Heart left ventricle (tissue), 16 donors: ENCODE measurements at regions not wholly inside any gene's neighbourhood (a gene's known extent, or its start where the extent isn't known, plus 50 kb on each side); places are given as distances from the start of the nearest gene placed in this dataset.
"Not testable (repeated sequence)": the region's sequence is repeated elsewhere in the genome, so short reads cannot be mapped to it uniquely, and the experiment has no call there.

ENCODE experiments used
- ATAC-seq, 4 donors: fragments of 200-7000 bp; cut with Tn5 transposase; one replicate each; pipeline ENCODE4 v1.9.1; 2020 to 2022; ENCODE audit warnings: moderate library complexity in 4 of 4, mild to moderate bottlenecking in 3 of 4, moderate number of reproducible peaks in 1 of 4
- DNase-seq, 5 donors: peaks; one replicate each; pipeline ENCODE4 v3.0.0-alpha.2; 2020
- H3K27ac ChIP-seq, 12 donors: fragments of 200-600 bp; sonication (generic) in 4 of 12; one replicate each; pipeline versions ENCODE4 v1.5.0 to v1.8.0; 2016 to 2022; ENCODE audit warnings: mild to moderate bottlenecking in 2 of 12
- H3K27me3 ChIP-seq, 9 donors: fragments of 200-600 bp; sonication (generic) in 2 of 9; one replicate each; pipeline versions ENCODE4 v1.5.1 to v1.8.0; 2016 to 2022; ENCODE audit warnings: mild to moderate bottlenecking in 3 of 9
- H3K36me3 ChIP-seq, 9 donors: fragments of 200-600 bp; sonication (generic) in 2 of 9; one replicate each; pipeline versions ENCODE4 v1.5.0 to v1.8.0; 2018 to 2022; ENCODE audit warnings: mild to moderate bottlenecking in 2 of 9
- H3K4me1 ChIP-seq, 12 donors: fragments of 200-600 bp; sonication (generic) in 4 of 12; one replicate each; pipeline versions ENCODE4 v1.5.0 to v1.8.0; 2016 to 2022; ENCODE audit warnings: mild to moderate bottlenecking in 3 of 12
- H3K4me3 ChIP-seq, 12 donors: fragments of 200-600 bp; sonication (generic) in 4 of 12; one replicate each; pipeline versions ENCODE4 v1.5.0 to v1.8.0; 2017 to 2022; ENCODE audit warnings: mild to moderate bottlenecking in 9 of 12, moderate library complexity in 4 of 12
- H3K9me3 ChIP-seq, 12 donors: fragments of 200-600 bp; sonication (generic) in 4 of 12; one replicate each; pipeline versions ENCODE4 v1.5.0 to v1.8.0; 2016 to 2022; ENCODE audit warnings: mild to moderate bottlenecking in 1 of 12
- POLR2A ChIP-seq, 2 donors: fragments of 450-650 bp; IDR thresholded peaks; one replicate each; pipeline ENCODE4 v1.6.1; 2017; ENCODE audit warnings: antibody characterized with exemption in 2 of 2, mild to moderate bottlenecking in 2 of 2, moderate library complexity in 2 of 2
- WGBS, 4 donors: extraction: QIAGEN DNeasy Blood & Tissue Kit in 2 of 4; methylation state at CpG; one replicate each; pipeline versions ENCODE4 v1.1.5 to v1.1.7; 2013 to 2018; 5-methylcytosine and 5-hydroxymethylcytosine counted together
- intact Hi-C, 10 donors: fragments of 100-400 bp; cut with DNase I; formaldehyde crosslinking; loops; one replicate each; pipeline versions ENCODE4 v1.11.1 to v1.14.2; 2022
- TF ChIP-seq, protein P1 (sequence below), 12 donors: fragments of 200-600 bp; sonication (generic) in 4 of 12; IDR thresholded peaks; one replicate each; pipeline versions ENCODE4 v1.5.0 to v1.8.0; 2018 to 2022; ENCODE audit warnings: antibody characterized with exemption in 12 of 12, mild to moderate bottlenecking in 5 of 12
- donor health status: ischemic (EF 13 %, LVEDD 7.1; RV severe dilation, severe dysfunction).
- donor health status: healthy with polysubstance abuse.
- donor health status: DM: no; HTN: yes; CAD: no.
- donor health status: DM: no; HTN: no; CAD: no.
- donor health status: ischemic (EF 25% LVEDD 6.9; RV normal size, moderate dysfunction).
- donor health status: ischemic (EF 25% LVEDD 5.7; RV mildly dilated, moderate dysfunction).
- donor health status: healthy.
- donor health status: DM: yes; HTN: yes; CAD: no.
- donor health status: ischemic (EF 35%, LVEDD 5.7; RV mildly dilated, moderate dysfunction).
- donor health status: nonischemic (EF 11% LVEDD 7.7; RV severe dilation, severe dysfunction).
- donor health status: DM: yes; HTN: yes; CAD: no.
- donor health status: PGD.
- donor health status: ischemic (EF 29% LVEDD 5.4; RV normal size, mild dysfunction).
- donor health status: nonischemic (EF 23%, LVEDD 6.1; RV moderate dilation, normal function).

DNA sequence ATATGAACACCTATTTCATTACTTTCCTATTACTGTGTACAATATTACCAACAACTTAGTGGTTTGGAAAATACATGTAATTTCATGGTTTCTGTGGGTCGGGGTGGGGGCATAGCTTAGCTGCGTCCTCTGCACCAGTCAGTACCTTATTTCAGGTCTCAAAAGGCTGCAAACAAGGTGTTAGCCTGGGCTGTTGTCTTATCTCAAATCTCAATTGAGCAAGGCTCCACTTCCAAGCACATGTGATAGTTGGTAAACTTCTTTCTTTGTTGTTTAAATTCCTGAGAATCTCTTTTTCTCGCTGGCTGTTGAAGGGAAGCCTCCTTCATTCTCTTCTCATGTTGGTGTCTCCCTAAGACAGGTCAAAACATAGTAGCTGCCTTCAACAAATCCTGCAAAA lies 485.4 kb downstream of the AMY1C start:
- WGBS, 4 donors: 49 to 57% (median 51%) methylated on average over 3 of the region's 3 CpGs
- Histone ChIP-seq H3K9me3 (peaks cover 0 to 9% (median 0%) of the 10 kb centered on the region in 12 donors), H3K27ac (no peak overlapping the region), H3K36me3 (no peaks in the 10 kb centered on the region), H3K4me1 (no peaks in the 10 kb centered on the region), H3K4me3 (no peak overlapping the region), H3K27me3 (no peaks in the 10 kb centered on the region)
- no peak for TF ChIP-seq POLR2A (IDR thresholded peaks at IDR 0.05)
- TF ChIP-seq, protein P1, sequence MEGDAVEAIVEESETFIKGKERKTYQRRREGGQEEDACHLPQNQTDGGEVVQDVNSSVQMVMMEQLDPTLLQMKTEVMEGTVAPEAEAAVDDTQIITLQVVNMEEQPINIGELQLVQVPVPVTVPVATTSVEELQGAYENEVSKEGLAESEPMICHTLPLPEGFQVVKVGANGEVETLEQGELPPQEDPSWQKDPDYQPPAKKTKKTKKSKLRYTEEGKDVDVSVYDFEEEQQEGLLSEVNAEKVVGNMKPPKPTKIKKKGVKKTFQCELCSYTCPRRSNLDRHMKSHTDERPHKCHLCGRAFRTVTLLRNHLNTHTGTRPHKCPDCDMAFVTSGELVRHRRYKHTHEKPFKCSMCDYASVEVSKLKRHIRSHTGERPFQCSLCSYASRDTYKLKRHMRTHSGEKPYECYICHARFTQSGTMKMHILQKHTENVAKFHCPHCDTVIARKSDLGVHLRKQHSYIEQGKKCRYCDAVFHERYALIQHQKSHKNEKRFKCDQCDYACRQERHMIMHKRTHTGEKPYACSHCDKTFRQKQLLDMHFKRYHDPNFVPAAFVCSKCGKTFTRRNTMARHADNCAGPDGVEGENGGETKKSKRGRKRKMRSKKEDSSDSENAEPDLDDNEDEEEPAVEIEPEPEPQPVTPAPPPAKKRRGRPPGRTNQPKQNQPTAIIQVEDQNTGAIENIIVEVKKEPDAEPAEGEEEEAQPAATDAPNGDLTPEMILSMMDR (IDR thresholded peaks at IDR 0.05): no peak
- intact Hi-C loops: no loop called here
- DNase-seq: no peak
- no peak for ATAC-seq

DNA sequence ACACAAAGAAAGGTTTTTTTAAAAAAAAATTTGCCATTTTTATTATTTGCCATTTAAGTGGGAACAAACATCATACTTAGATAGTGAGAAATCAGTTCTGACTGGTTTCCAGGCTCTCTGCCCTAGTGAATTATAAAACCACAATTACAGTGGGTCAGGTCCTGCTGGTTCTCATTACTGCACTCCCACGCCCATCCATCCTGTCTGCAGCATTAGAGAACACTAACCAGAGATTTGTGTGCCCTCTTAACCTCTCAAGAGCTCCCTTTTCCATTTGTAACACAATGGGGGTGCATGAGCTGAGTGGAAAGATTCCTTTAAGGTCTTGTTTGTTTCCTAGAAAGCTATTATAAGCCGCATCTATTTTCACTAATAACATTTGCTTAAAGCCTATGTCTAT lies 489.3 kb downstream of the AMY1C start:
- H3K9me3 ChIP-seq: peaks cover 0 to 9% (median 0%) of the 10 kb centered on the region in 12 donors
- WGBS, 4 donors: 20 to 42% (median 30%) methylated on average over 2 of the region's 2 CpGs
- DNase-seq (no peak), ATAC-seq (no peak)
- no peaks in the 10 kb centered on the region for H3K27me3 ChIP-seq
- TF ChIP-seq, protein P1 (IDR thresholded peaks at IDR 0.05): no peak
- TF ChIP-seq POLR2A (IDR thresholded peaks at IDR 0.05): no peak
- no peaks in the 10 kb centered on the region for H3K36me3 ChIP-seq
- no peak overlapping the region for H3K4me3 ChIP-seq
- no peaks in the 10 kb centered on the region for H3K4me1 ChIP-seq
- H3K27ac ChIP-seq: no peak overlapping the region
- intact Hi-C loops: no loop called here

DNA sequence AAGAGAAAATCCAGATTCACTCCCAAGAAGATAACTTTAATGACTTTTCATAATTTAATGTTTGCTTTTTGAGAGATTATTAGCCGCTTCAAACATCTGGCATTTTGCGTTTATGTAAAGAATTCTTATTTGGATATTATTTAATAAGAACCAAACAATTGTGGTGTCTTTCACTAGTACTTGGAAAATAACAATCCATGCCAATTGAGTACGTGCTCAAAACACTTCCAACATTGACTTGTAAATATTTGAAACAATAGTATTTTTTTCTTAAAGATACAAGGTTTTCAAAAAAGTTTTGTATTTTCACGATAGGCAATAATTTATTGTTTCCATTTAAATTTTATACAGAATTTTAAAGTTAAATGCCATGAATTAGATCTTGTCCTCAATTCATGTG lies 498.7 kb downstream of the AMY1C start:
- Histone ChIP-seq H3K27me3 (no peaks in the 10 kb centered on the region), H3K4me1 (no peaks in the 10 kb centered on the region), H3K9me3 (peaks cover 0 to 4% (median 0%) of the 10 kb centered on the region in 12 donors), H3K36me3 (no peaks in the 10 kb centered on the region), H3K27ac (no peak overlapping the region), H3K4me3 (no peak overlapping the region)
- intact Hi-C loops: no loop called here
- TF ChIP-seq, protein P1 (IDR thresholded peaks at IDR 0.05): no peak
- no peak for TF ChIP-seq POLR2A (IDR thresholded peaks at IDR 0.05)
- WGBS, 4 donors: 43 to 89% (median 74%) methylated on average over 4 of the region's 4 CpGs
- DNase-seq (no peak), ATAC-seq (no peak)

DNA sequence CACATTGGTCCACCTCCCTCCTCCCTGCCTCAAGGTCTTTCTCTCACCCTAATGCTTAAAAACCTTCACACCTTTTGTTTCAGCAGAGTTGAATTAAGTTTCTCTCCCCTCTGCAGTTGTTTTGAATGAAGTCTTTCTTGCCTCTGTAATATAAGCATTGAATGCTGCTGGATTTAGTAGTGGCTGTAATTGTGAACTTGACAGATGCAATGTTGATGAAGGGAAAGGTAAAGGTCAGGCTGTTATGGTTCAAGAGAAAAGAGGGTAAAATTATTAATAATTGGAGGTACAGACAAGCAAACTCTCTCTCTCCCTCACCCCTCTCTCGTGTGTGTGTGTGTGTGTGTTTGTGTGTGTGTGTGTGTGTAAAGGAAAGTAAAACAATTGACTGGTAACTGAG lies 509.8 kb downstream of the AMY1C start:
- H3K36me3 ChIP-seq: no peaks in the 10 kb centered on the region
- no peak overlapping the region for H3K27ac ChIP-seq
- TF ChIP-seq, protein P1 (IDR thresholded peaks at IDR 0.05): no peak
- no peaks in the 10 kb centered on the region for H3K4me1 ChIP-seq
- 11 to 29% (median 17%) methylated on average over 1 of the region's 1 CpG for WGBS, 4 donors
- intact Hi-C loops: no loop called here
- ATAC-seq (no peak), DNase-seq (no peak)
- peaks cover 0 to 2% (median 0%) of the 10 kb centered on the region in 12 donors for H3K9me3 ChIP-seq
- no peaks in the 10 kb centered on the region for H3K27me3 ChIP-seq
- H3K4me3 ChIP-seq: no peak overlapping the region

DNA sequence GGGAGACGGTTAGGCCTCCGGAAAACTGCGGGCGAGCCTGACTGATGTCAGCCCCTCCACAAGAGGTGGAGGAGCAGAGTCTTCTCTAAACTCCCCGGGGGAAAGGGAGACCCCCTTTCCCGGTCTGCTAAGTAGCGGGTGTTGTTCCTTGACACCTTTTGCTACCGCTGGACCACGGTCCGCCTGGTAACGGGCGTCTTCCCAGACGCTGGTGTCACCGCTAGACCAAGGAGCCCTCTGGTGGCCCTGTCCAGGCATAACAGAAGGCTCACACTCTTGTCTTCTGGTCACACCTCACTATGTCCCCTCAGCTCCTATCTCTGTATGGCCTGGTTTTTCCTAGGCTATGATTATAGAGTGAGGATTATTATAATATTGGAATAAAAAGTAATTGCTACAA lies 513.4 kb downstream of the AMY1C start:
- H3K36me3 ChIP-seq, H3K27me3 ChIP-seq, ATAC-seq: not testable (repeated sequence)

More for the DNA sequence above, 513.4 kb downstream of the AMY1C start:
- H3K9me3 ChIP-seq, H3K27ac ChIP-seq, intact Hi-C loops, H3K4me3 ChIP-seq, H3K4me1 ChIP-seq, DNase-seq: not testable (repeated sequence)
- 81 to 90% (median 87%) methylated on average over 11 to 14 of the region's 14 CpGs for WGBS, 4 donors
